ENCODE measurements at regions not wholly inside any gene's neighbourhood (a gene's known extent, or its start where the extent isn't known, plus 50 kb on each side); places are given as distances from the start of the nearest gene placed in this dataset.

- H3K4me1 Mint-ChIP-seq = no peaks in the 10 kb centered on the region
- CTCF ChIA-PET = no interaction called here
- no peaks in the 10 kb centered on the region for H3K9me3 Mint-ChIP-seq (ENCODE audit: low read depth)
- no peak overlapping the region for H3K27ac Mint-ChIP-seq
- H3K36me3 Mint-ChIP-seq = no peaks in the 10 kb centered on the region
- DNase-seq = no peak
- H3K4me3 Mint-ChIP-seq = no peak overlapping the region
- no peak for ATAC-seq
- H3K27me3 Mint-ChIP-seq = no peaks in the 10 kb centered on the region
These were observed 648.3 kb upstream of the CFAP20DC start for GRCh38 chr3:59698091-59698490.

GRCh38 chr3:59696783-59697182 is 647.0 kb upstream of the CFAP20DC start:
- no peaks in the 10 kb centered on the region for H3K27me3 Mint-ChIP-seq
- no peaks in the 10 kb centered on the region for H3K9me3 Mint-ChIP-seq (ENCODE audit: low read depth)
- no peak overlapping the region for H3K27ac Mint-ChIP-seq
- DNase-seq = no peak
- no peak overlapping the region for H3K4me3 Mint-ChIP-seq
- CTCF ChIA-PET = no interaction called here
- H3K36me3 Mint-ChIP-seq = no peaks in the 10 kb centered on the region
- peaks cover 2% of the 10 kb centered on the region for H3K4me1 Mint-ChIP-seq
- ATAC-seq = no peak

DNA sequence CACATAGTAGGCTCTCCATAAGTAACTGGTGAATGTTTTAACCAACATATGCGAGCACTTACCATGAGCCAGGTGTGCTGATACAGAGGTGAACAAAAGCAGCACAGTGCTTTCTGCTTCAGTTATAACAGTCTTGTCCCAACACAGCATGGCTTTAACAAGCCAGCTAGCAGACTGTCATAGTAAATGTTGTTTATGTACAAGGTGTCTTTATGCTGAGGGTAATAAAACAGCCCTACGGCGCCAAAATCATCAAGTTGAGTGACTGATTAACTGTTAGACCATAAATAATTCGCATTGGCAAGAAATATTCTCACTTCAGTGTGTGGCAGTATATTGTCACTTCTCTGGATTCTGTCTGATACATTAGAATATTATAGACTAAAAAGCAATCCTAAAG is 646.0 kb upstream of the CFAP20DC start:
- no peaks in the 10 kb centered on the region for H3K9me3 Mint-ChIP-seq (ENCODE audit: low read depth)
- no peaks in the 10 kb centered on the region for H3K36me3 Mint-ChIP-seq
- H3K27ac Mint-ChIP-seq = no peak overlapping the region
- no peak for ATAC-seq
- DNase-seq = no peak
- peaks cover 2% of the 10 kb centered on the region for H3K4me1 Mint-ChIP-seq
- H3K4me3 Mint-ChIP-seq = no peak overlapping the region
- no peaks in the 10 kb centered on the region for H3K27me3 Mint-ChIP-seq
- CTCF ChIA-PET = no interaction called here

- Mint-ChIP-seq H3K27ac (no peak overlapping the region), H3K27me3 (no peaks in the 10 kb centered on the region), H3K36me3 (no peaks in the 10 kb centered on the region), H3K4me3 (no peak overlapping the region), H3K4me1 (peaks cover 2% of the 10 kb centered on the region), H3K9me3 (ENCODE audit: low read depth) (no peaks in the 10 kb centered on the region)
- no peak for ATAC-seq
- CTCF ChIA-PET = no interaction called here
- no peak for DNase-seq
These were observed 642.3 kb upstream of the CFAP20DC start for GRCh38 chr3:59692117-59692516.

- Mint-ChIP-seq H3K27ac (no peak overlapping the region), H3K4me3 (no peak overlapping the region), H3K9me3 (ENCODE audit: low read depth) (no peaks in the 10 kb centered on the region), H3K36me3 (no peaks in the 10 kb centered on the region), H3K4me1 (peaks cover 2% of the 10 kb centered on the region), H3K27me3 (no peaks in the 10 kb centered on the region)
- CTCF ChIA-PET = no interaction called here
- no peak for DNase-seq
- ATAC-seq = no peak
These were observed 641.1 kb upstream of the CFAP20DC start for GRCh38 chr3:59690886-59691285.

DNA sequence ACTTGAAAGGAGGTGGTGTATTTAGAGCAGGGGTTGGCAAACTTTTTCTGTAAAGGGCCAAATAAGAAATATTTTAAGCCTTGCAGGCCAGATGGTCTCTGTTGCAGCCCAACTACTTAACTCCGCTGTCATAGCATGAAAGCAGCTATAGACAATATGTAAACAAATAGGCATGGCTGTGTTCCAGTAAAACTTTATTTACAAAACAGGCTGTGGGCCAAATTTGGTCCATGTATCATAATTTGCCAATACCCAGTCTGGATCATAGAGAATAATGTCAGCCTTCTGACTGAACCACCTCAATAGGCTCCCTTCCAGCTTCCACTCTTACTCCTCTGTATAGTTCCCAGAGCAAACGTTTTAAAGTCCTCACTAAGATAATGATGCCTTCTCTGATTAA is 638.8 kb upstream of the CFAP20DC start:
- H3K9me3 Mint-ChIP-seq (ENCODE audit: low read depth) = no peaks in the 10 kb centered on the region
- DNase-seq = no peak
- H3K4me3 Mint-ChIP-seq = no peak overlapping the region
- H3K27me3 Mint-ChIP-seq = peaks cover 5% of the 10 kb centered on the region
- no peak for ATAC-seq
- peaks cover 2% of the 10 kb centered on the region for H3K4me1 Mint-ChIP-seq
- no peak overlapping the region for H3K27ac Mint-ChIP-seq
- no peaks in the 10 kb centered on the region for H3K36me3 Mint-ChIP-seq
- CTCF ChIA-PET = no interaction called here

DNA sequence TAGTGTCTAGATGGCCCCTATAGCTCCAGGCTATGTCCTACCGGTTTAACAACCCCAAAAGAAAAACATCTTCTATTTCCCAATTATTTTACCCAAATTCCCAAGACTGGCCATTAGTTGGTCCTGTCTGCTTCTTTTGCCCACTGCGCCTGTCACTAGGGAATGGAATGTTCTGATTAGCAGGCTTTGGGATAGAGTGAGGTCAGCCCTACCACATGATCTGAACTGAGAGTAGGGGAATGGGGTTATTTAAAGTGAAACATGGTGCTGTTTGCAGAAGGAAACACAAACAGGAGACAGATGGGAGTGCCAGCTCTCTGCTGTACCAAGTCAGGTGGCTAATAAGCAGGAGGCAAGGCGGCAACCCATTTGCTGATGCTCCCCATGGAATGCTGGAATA is 635.6 kb upstream of the CFAP20DC start:
- ATAC-seq = no peak
- DNase-seq = no peak
- Mint-ChIP-seq H3K27ac (no peak overlapping the region), H3K9me3 (ENCODE audit: low read depth) (no peaks in the 10 kb centered on the region), H3K36me3 (no peaks in the 10 kb centered on the region), H3K4me3 (no peak overlapping the region), H3K4me1 (no peaks in the 10 kb centered on the region), H3K27me3 (peaks cover 7% of the 10 kb centered on the region)
- CTCF ChIA-PET = interaction anchor here (1.3 kb wide), 1 partner anchor 172 kb away, joined by 3 read pairs; no protein-coding TSS in a partner anchor

GRCh38 chr3:59684766-59685165 is 634.9 kb upstream of the CFAP20DC start:
- ATAC-seq (no peak), DNase-seq (no peak)
- Mint-ChIP-seq H3K36me3 (no peaks in the 10 kb centered on the region), H3K27me3 (peaks cover 7% of the 10 kb centered on the region), H3K9me3 (ENCODE audit: low read depth) (no peaks in the 10 kb centered on the region), H3K4me3 (no peak overlapping the region), H3K4me1 (no peaks in the 10 kb centered on the region), H3K27ac (no peak overlapping the region)
- CTCF ChIA-PET = no interaction called here

- no peak overlapping the region for H3K4me3 Mint-ChIP-seq
- CTCF ChIA-PET = no interaction called here
- H3K27me3 Mint-ChIP-seq = peaks cover 7% of the 10 kb centered on the region
- H3K4me1 Mint-ChIP-seq = no peaks in the 10 kb centered on the region
- H3K9me3 Mint-ChIP-seq (ENCODE audit: low read depth) = no peaks in the 10 kb centered on the region
- no peaks in the 10 kb centered on the region for H3K36me3 Mint-ChIP-seq
- DNase-seq (no peak), ATAC-seq (no peak)
- H3K27ac Mint-ChIP-seq = no peak overlapping the region
These were observed 631.1 kb upstream of the CFAP20DC start for GRCh38 chr3:59680919-59681318.

GRCh38 chr3:59677747-59678702 is 628.2 kb upstream of the CFAP20DC start:
- H3K4me1 Mint-ChIP-seq = no peaks in the 10 kb centered on the region
- no peak overlapping the region for H3K27ac Mint-ChIP-seq
- H3K4me3 Mint-ChIP-seq = no peak overlapping the region
- no peaks in the 10 kb centered on the region for H3K9me3 Mint-ChIP-seq (ENCODE audit: low read depth)
- H3K36me3 Mint-ChIP-seq = no peaks in the 10 kb centered on the region
- H3K27me3 Mint-ChIP-seq = peaks cover 5% of the 10 kb centered on the region
- DNase-seq (no peak), ATAC-seq (no peak)
- CTCF ChIA-PET = no interaction called here

GRCh38 chr3:59675495-59675894 is 625.7 kb upstream of the CFAP20DC start:
- no peak overlapping the region for H3K27ac Mint-ChIP-seq
- H3K4me3 Mint-ChIP-seq = no peak overlapping the region
- ATAC-seq = no peak
- peaks cover 2% of the 10 kb centered on the region for H3K27me3 Mint-ChIP-seq
- H3K9me3 Mint-ChIP-seq (ENCODE audit: low read depth) = no peaks in the 10 kb centered on the region
- no peaks in the 10 kb centered on the region for H3K36me3 Mint-ChIP-seq
- DNase-seq = no peak
- H3K4me1 Mint-ChIP-seq = no peaks in the 10 kb centered on the region
- CTCF ChIA-PET = no interaction called here

GRCh38 chr3:59663076-59663850 is 613.4 kb upstream of the CFAP20DC start:
- peaks cover under 1% of the 10 kb centered on the region for H3K27me3 Mint-ChIP-seq
- H3K4me3 Mint-ChIP-seq = no peak overlapping the region
- no peaks in the 10 kb centered on the region for H3K9me3 Mint-ChIP-seq (ENCODE audit: low read depth)
- no peaks in the 10 kb centered on the region for H3K4me1 Mint-ChIP-seq
- no peak overlapping the region for H3K27ac Mint-ChIP-seq
- ATAC-seq (no peak), DNase-seq (no peak)
- no peaks in the 10 kb centered on the region for H3K36me3 Mint-ChIP-seq
- CTCF ChIA-PET = no interaction called here

DNA sequence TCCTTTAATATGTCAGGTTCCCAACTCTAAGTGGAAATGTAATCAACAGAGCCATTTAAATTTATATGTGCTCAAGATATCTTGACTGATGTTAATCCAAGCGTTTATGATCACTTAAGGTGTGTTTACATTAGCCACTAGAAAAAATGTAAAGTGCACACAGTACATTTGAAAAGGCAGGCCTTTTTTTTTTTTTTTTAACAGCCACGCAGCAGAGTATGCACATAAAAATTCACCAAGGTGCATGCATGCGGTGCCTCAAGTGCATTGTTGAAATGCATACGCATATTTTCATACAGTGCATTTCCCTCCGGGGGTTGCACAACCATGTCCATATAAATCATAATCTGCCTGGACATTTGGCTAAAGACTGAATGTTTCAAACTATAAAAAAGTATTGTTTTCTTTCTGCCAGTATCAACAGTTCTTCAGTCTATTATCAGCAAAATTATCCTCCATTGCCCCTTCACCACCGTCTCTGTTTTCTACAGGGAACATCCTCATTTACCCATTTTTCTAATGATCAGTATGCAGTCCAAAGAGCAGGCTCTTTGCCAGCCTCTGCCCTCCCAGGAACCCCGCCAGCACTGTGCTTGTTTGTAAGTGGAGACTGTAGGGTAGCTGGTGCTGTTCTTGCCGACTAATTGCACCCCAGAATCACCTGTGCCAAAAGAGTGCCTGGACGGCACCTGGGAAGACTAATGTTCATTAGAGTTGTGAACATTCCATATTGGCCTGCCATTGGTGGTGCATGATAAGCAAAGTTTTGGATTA is 611.2 kb upstream of the CFAP20DC start:
- no peaks in the 10 kb centered on the region for H3K4me1 Mint-ChIP-seq
- no peak for DNase-seq
- no peak overlapping the region for H3K4me3 Mint-ChIP-seq
- no peaks in the 10 kb centered on the region for H3K9me3 Mint-ChIP-seq (ENCODE audit: low read depth)
- H3K27ac Mint-ChIP-seq = no peak overlapping the region
- ATAC-seq = no peak
- CTCF ChIA-PET = no interaction called here
- no peaks in the 10 kb centered on the region for H3K36me3 Mint-ChIP-seq
- H3K27me3 Mint-ChIP-seq = peaks cover 4% of the 10 kb centered on the region
